CD14-positive monocyte (primary cell): ENCODE measurements at regions not wholly inside any gene's neighbourhood (a gene's known extent, or its start where the extent isn't known, plus 50 kb on each side); places are given as distances from the start of the nearest gene placed in this dataset.

Experiments
- DNase-seq, 3 donors: peaks; one replicate each; pipeline ENCODE4 v3.0.0-alpha.2; 2011 to 2022
- H2AFZ ChIP-seq: 2 replicates; pipeline ENCODE4 v1.6.0; 2012; ENCODE audit warnings: mild to moderate bottlenecking, low read depth, low read length, inconsistent platforms; ENCODE audit not compliant: insufficient read depth, poor library complexity, severe bottlenecking
- H3K27ac ChIP-seq, 2 donors: 1 replicate in 1 of 2; 2 replicates in 1 of 2; pipeline ENCODE4 v1.5.1; 2012 to 2013; ENCODE audit warnings: low read length in 2 of 2, control low read depth in 1 of 2, inconsistent platforms in 1 of 2, low read depth in 1 of 2, mild to moderate bottlenecking in 1 of 2
- H3K27me3 ChIP-seq, 2 donors: one replicate each; pipeline versions ENCODE4 v1.6.0 to v1.6.1; 2011 to 2013; ENCODE audit warnings: low read length in 2 of 2; ENCODE audit not compliant: control insufficient read depth in 2 of 2, insufficient read depth in 2 of 2
- H3K36me3 ChIP-seq, 2 donors: replicated peaks in 1 of 2; 1 replicate in 1 of 2; 2 replicates in 1 of 2; pipeline versions ENCODE4 v1.5.1 to v1.6.1; 2012 to 2013; ENCODE audit warnings: low read length in 2 of 2, control low read depth in 1 of 2, inconsistent platforms in 1 of 2, mild to moderate bottlenecking in 1 of 2; ENCODE audit not compliant: insufficient read depth in 2 of 2, control insufficient read depth in 1 of 2
- H3K4me1 ChIP-seq, 2 donors: 1 replicate in 1 of 2; 2 replicates in 1 of 2; pipeline versions ENCODE4 v1.5.1 to v1.6.1; 2012 to 2013; ENCODE audit warnings: low read length in 2 of 2, control low read depth in 1 of 2, inconsistent platforms in 1 of 2, mild to moderate bottlenecking in 1 of 2, moderate library complexity in 1 of 2; ENCODE audit not compliant: insufficient read depth in 2 of 2, control insufficient read depth in 1 of 2
- H3K4me2 ChIP-seq: replicated peaks from 2 replicates; pipeline ENCODE3; 2012; ENCODE audit warnings: low read length, moderate library complexity, mild to moderate bottlenecking; ENCODE audit not compliant: poor library complexity, severe bottlenecking; ENCODE audit errors: extremely low read depth
- H3K4me3 ChIP-seq, 3 experiments: fragments of 200-600 bp in 1 of 3; sonication (generic) in 1 of 3; replicated peaks in 1 of 3; 1 replicate in 2 of 3; 2 replicates in 1 of 3; pipeline ENCODE4 v1.5.1; 2011 to 2013; ENCODE audit warnings: low read length in 3 of 3, mild to moderate bottlenecking in 3 of 3, control low read depth in 2 of 3, low read depth in 2 of 3, inconsistent platforms in 1 of 3, moderate library complexity in 1 of 3
- H3K79me2 ChIP-seq: 2 replicates; pipeline ENCODE4 v1.6.0; 2012; ENCODE audit warnings: mild to moderate bottlenecking, control low read depth, inconsistent platforms, low read length, moderate library complexity; ENCODE audit not compliant: insufficient read depth
- H3K9ac ChIP-seq: 2 replicates; pipeline ENCODE4 v1.6.0; 2017; ENCODE audit warnings: low read length, mild to moderate bottlenecking; ENCODE audit not compliant: insufficient read depth, poor library complexity, severe bottlenecking
- H3K9me3 ChIP-seq, 2 donors: replicated peaks in 1 of 2; 1 replicate in 1 of 2; 2 replicates in 1 of 2; pipeline versions ENCODE4 v1.5.1 to v1.6.1; 2012 to 2013; ENCODE audit warnings: low read length in 2 of 2, control low read depth in 1 of 2; ENCODE audit not compliant: control insufficient read depth in 1 of 2, insufficient read depth in 1 of 2
- H4K20me1 ChIP-seq: 2 replicates; pipeline ENCODE4 v1.6.0; 2012; ENCODE audit warnings: mild to moderate bottlenecking, low read length, control low read depth, moderate library complexity; ENCODE audit not compliant: insufficient read depth
- H3K27ac Mint-ChIP-seq, 7 donors: one replicate each; pipeline ENCODE4 v1.8.0; 2020; ENCODE audit warnings: mild to moderate bottlenecking in 7 of 7, mixed read lengths in 7 of 7, moderate library complexity in 6 of 7, inconsistent platforms in 2 of 7
- H3K27me3 Mint-ChIP-seq, 3 donors: one replicate each; pipeline ENCODE4 v1.8.0; 2021 to 2022; ENCODE audit warnings: low read depth in 3 of 3, mild to moderate bottlenecking in 3 of 3, mixed read lengths in 3 of 3, moderate library complexity in 3 of 3, inconsistent platforms in 1 of 3
- H3K36me3 Mint-ChIP-seq, 2 donors: one replicate each; pipeline ENCODE4 v1.8.0; 2020; ENCODE audit warnings: mixed read lengths in 2 of 2, inconsistent platforms in 1 of 2, mild to moderate bottlenecking in 1 of 2
- H3K4me1 Mint-ChIP-seq: one replicate; pipeline ENCODE4 v1.8.0; 2020; ENCODE audit warnings: mild to moderate bottlenecking, mixed read lengths
- H3K4me3 Mint-ChIP-seq, 2 donors: one replicate each; pipeline ENCODE4 v1.8.0; 2020; ENCODE audit warnings: mild to moderate bottlenecking in 2 of 2, mixed read lengths in 2 of 2, moderate library complexity in 1 of 2
- H3K9me3 Mint-ChIP-seq, 7 donors: one replicate each; pipeline ENCODE4 v1.8.0; 2020 to 2022; ENCODE audit warnings: mixed read lengths in 7 of 7, mild to moderate bottlenecking in 6 of 7, moderate library complexity in 6 of 7, inconsistent platforms in 2 of 7
- WGBS: methylation state at CpG from one replicate; pipeline ENCODE4 v1.1.5; 2013; ENCODE audit warnings: missing lambda C conversion rate; ENCODE audit not compliant: insufficient coverage; 5-methylcytosine and 5-hydroxymethylcytosine counted together
- intact Hi-C, 2 donors: fragments of 100-400 bp; cut with micrococcal nuclease; formaldehyde crosslinking; loops; one replicate each; pipeline versions ENCODE4 v1.15.0 to v1.15.1; 2023
- TF ChIP-seq, protein P1 (sequence below): fragments of 200-600 bp; IDR thresholded peaks from one replicate; pipeline ENCODE4 v1.8.0; 2022; ENCODE audit warnings: antibody characterized with exemption, mild to moderate bottlenecking

DNA sequence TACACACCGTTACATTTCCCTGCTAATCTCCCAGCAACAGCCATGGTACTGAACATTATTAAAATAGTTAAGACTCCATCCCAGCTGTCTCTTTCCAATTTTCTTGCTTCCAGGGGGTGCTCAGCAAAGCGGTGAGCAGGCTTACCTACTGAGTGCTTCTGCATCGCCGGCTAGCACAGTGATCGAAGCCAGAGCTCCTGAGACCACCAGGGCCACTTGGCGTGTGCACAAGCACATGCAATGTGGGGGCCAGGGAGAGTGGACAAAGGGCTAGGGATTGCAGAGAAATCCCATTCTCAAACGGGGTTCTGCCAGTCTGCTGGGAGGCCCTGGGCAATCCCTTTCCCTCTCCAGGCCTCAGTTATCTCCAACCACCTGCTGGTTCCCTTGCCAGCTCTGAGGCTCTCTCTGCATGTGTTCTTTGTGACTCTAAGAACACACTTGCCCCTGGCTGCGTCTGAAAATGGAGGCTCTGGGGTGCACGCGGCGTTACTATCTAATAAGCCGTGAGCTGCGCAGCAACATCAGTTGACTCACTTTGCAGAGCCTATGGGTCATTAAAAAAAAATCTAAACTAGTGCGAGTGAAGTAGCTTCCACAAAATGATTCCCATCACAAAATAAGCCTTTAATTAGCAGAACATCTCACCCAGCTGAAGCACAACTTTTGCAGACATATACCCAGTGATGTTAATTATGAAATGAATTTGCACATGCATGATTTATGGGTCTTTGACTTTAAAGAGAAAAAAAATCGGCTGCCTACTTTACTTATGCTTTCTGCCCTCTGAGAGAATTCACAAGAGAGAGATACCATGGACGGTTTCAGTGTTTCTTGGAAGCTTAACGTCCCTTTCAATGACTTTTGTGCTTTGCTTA lies 271.5 kb downstream of the TLE3 start:
- no peak overlapping the region for H2AFZ ChIP-seq
- H3K27ac Mint-ChIP-seq: peak overlapping the region in 1 of 7 donors; percentile 51

GRCh38 chr15:69826819-69827175 lies 270.9 kb downstream of the TLE3 start:
- H3K36me3 ChIP-seq: no peaks in the 10 kb centered on the region
- intact Hi-C loops: no loop called here
- no peak overlapping the region for H3K4me3 Mint-ChIP-seq
- H3K27me3 ChIP-seq: no peaks in the 10 kb centered on the region
- no peak overlapping the region for H2AFZ ChIP-seq
- TF ChIP-seq, protein P1, sequence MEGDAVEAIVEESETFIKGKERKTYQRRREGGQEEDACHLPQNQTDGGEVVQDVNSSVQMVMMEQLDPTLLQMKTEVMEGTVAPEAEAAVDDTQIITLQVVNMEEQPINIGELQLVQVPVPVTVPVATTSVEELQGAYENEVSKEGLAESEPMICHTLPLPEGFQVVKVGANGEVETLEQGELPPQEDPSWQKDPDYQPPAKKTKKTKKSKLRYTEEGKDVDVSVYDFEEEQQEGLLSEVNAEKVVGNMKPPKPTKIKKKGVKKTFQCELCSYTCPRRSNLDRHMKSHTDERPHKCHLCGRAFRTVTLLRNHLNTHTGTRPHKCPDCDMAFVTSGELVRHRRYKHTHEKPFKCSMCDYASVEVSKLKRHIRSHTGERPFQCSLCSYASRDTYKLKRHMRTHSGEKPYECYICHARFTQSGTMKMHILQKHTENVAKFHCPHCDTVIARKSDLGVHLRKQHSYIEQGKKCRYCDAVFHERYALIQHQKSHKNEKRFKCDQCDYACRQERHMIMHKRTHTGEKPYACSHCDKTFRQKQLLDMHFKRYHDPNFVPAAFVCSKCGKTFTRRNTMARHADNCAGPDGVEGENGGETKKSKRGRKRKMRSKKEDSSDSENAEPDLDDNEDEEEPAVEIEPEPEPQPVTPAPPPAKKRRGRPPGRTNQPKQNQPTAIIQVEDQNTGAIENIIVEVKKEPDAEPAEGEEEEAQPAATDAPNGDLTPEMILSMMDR: no peak
- peaks cover 2 to 6% (median 3%) of the 10 kb centered on the region in 3 donors for H3K27me3 Mint-ChIP-seq
- H3K79me2 ChIP-seq: no peaks in the 10 kb centered on the region
- H3K4me3 ChIP-seq: no peak overlapping the region
- no peaks in the 10 kb centered on the region for H3K9me3 Mint-ChIP-seq
- H3K9ac ChIP-seq: no peak overlapping the region
- WGBS: no CpG with 5 or more reads among the region's 3 CpGs
- no peaks in the 10 kb centered on the region for H3K36me3 Mint-ChIP-seq
- H3K4me2 ChIP-seq: no peak overlapping the region
- peak overlapping the region in 1 of 7 donors; percentile 25 for H3K27ac Mint-ChIP-seq
- no peak for DNase-seq
- no peak overlapping the region for H3K27ac ChIP-seq
- no peaks in the 10 kb centered on the region for H3K9me3 ChIP-seq
- no peaks in the 10 kb centered on the region for H4K20me1 ChIP-seq
- H3K4me1 Mint-ChIP-seq: no peaks in the 10 kb centered on the region
- H3K4me1 ChIP-seq: no peaks in the 10 kb centered on the region

More for the DNA sequence above, 271.5 kb downstream of the TLE3 start:
- no peaks in the 10 kb centered on the region for H3K27me3 ChIP-seq
- no peaks in the 10 kb centered on the region for H3K9me3 ChIP-seq
- H3K4me1 Mint-ChIP-seq: no peaks in the 10 kb centered on the region
- no peak overlapping the region for H3K9ac ChIP-seq
- no peaks in the 10 kb centered on the region for H3K79me2 ChIP-seq
- no peaks in the 10 kb centered on the region for H3K36me3 ChIP-seq
- TF ChIP-seq, protein P1: no peak
- no peak overlapping the region for H3K4me3 Mint-ChIP-seq
- no peaks in the 10 kb centered on the region for H3K36me3 Mint-ChIP-seq
- H3K27me3 Mint-ChIP-seq: peaks cover 3 to 4% (median 4%) of the 10 kb centered on the region in 3 donors
- H4K20me1 ChIP-seq: no peaks in the 10 kb centered on the region
- no peak overlapping the region for H3K4me2 ChIP-seq
- 95% methylated on average over 9 of the region's 17 CpGs for WGBS
- no peaks in the 10 kb centered on the region for H3K4me1 ChIP-seq
- H3K9me3 Mint-ChIP-seq: no peaks in the 10 kb centered on the region
- no peak overlapping the region for H3K27ac ChIP-seq
- DNase-seq: no peak
- no peak overlapping the region for H3K4me3 ChIP-seq
- intact Hi-C loops: no loop called here
